GM12878 (cell line): ENCODE measurements at regions not wholly inside any gene's neighbourhood (a gene's known extent, or its start where the extent isn't known, plus 50 kb on each side); places are given as distances from the start of the nearest gene placed in this dataset.

Experiments used
- ATAC-seq: fragments of 200-7000 bp; cut with Tn5 transposase; 3 replicates; pipeline ENCODE4 v1.9.1; 2020; ENCODE audit warnings: mild to moderate bottlenecking, moderate library complexity
- BruUV-seq: library from RNA; stranded (reverse); fragments of 400-500 nt; replicated peaks from 2 replicates; lab custom pipeline; 2021; lab: Mats Ljungman, UMichigan
- CTCF ChIA-PET: fragments of 300-600 bp; sonication (Branson Sonifier 250); formaldehyde crosslinking; extraction: SDS; loops from one replicate; lab custom pipeline; 2021; ENCODE audit warnings: inconsistent platforms; lab: Yijun Ruan, JAX
- POLR2A ChIA-PET: fragments of 350-600 bp; formaldehyde crosslinking; extraction: SDS; loops from one replicate; lab custom pipeline; 2021; ENCODE audit warnings: inconsistent platforms; lab: Charles Lee
- RAD21 ChIA-PET: fragments of 300-600 bp; sonication (Branson Sonifier 250); formaldehyde crosslinking; loops from one replicate; lab custom pipeline; 2023; ENCODE audit warnings: antibody characterized with exemption; ENCODE audit not compliant: unreplicated experiment; lab: Charles Lee
- SMC1A ChIA-PET: fragments of 300-600 bp; sonication (Branson Sonifier 250); formaldehyde crosslinking; loops from one replicate; lab custom pipeline; 2023; ENCODE audit not compliant: unreplicated experiment, uncharacterized antibody; lab: Charles Lee
- DNase-seq: peaks from one replicate; pipeline ENCODE4 v3.0.0-alpha.2; 2011; ENCODE audit warnings: low read depth, low spot score
- FAIRE-seq: peaks from 3 replicates; lab custom pipeline; 2011; peaks lifted over from hg19 to GRCh38; lab: Jason Lieb, UNC
- H2AFZ ChIP-seq: 2 replicates; pipeline ENCODE4 v1.6.0; 2011; ENCODE audit warnings: low read depth, low read length, control low read depth; ENCODE audit not compliant: control insufficient read depth
- H3K27ac ChIP-seq: 2 replicates; pipeline ENCODE4 v1.5.1; 2011; ENCODE audit warnings: control low read depth; ENCODE audit not compliant: control insufficient read depth, insufficient read depth
- H3K27me3 ChIP-seq, 2 experiments: replicated peaks in 1 of 2; 2 replicates each; pipeline versions ENCODE4 v1.6.0 to v1.6.1; 2011; ENCODE audit warnings: low read length in 1 of 2; ENCODE audit not compliant: control insufficient read depth in 2 of 2, insufficient read depth in 2 of 2
- H3K36me3 ChIP-seq, 2 experiments: 2 replicates each; pipeline ENCODE4 v1.5.1; 2011; ENCODE audit warnings: low read length in 1 of 2; ENCODE audit not compliant: control insufficient read depth in 2 of 2, insufficient read depth in 2 of 2
- H3K4me1 ChIP-seq: 2 replicates; pipeline ENCODE4 v1.6.1; 2011; ENCODE audit warnings: mild to moderate bottlenecking, low read length, moderate library complexity, mixed read lengths; ENCODE audit not compliant: control insufficient read depth, insufficient read depth
- H3K4me2 ChIP-seq: 2 replicates; pipeline ENCODE4 v1.6.0; 2011; ENCODE audit warnings: control low read depth; ENCODE audit not compliant: control insufficient read depth, insufficient read depth
- H3K4me3 ChIP-seq: fragments of 200-600 bp; sonication (generic); 2 replicates; pipeline ENCODE4 v1.5.1; 2016
- H3K79me2 ChIP-seq: 2 replicates; pipeline ENCODE4 v1.6.0; 2011; ENCODE audit warnings: low read length; ENCODE audit not compliant: control insufficient read depth, insufficient read depth
- H3K9ac ChIP-seq: 2 replicates; pipeline ENCODE4 v1.8.0; 2011; ENCODE audit warnings: low read length, control low read depth, mixed read lengths; ENCODE audit not compliant: control insufficient read depth, insufficient read depth
- H3K9me3 ChIP-seq: replicated peaks from 3 replicates; pipeline ENCODE4 v1.5.1; 2011; ENCODE audit warnings: mild to moderate bottlenecking, low read length; ENCODE audit not compliant: control insufficient read depth, insufficient read depth
- H4K20me1 ChIP-seq: 2 replicates; pipeline ENCODE4 v1.6.0; 2011; ENCODE audit not compliant: control insufficient read depth, insufficient read depth
- CREM ChIP-seq: IDR thresholded peaks from 2 replicates; pipeline ENCODE4 v1.6.1; 2014; ENCODE audit warnings: antibody characterized with exemption, low read depth
- EGR1 ChIP-seq, 2 experiments: IDR thresholded peaks; 1 replicate in 1 of 2; 2 replicates in 1 of 2; pipeline ENCODE4 v1.6.1; 2011 to 2012; ENCODE audit warnings: low read depth in 2 of 2, low read length in 2 of 2, borderline replicate concordance in 1 of 2, mild to moderate bottlenecking in 1 of 2, moderate library complexity in 1 of 2
- FOXK2 ChIP-seq: fragments of 450-650 bp; IDR thresholded peaks from 2 replicates; pipeline ENCODE4 v1.6.1; 2017; ENCODE audit warnings: mild to moderate bottlenecking, moderate library complexity
- ZNF207 ChIP-seq: fragments of 450-650 bp; IDR thresholded peaks from 2 replicates; pipeline ENCODE4 v1.6.1; 2014; ENCODE audit warnings: antibody characterized with exemption, mild to moderate bottlenecking, borderline replicate concordance
- ZZZ3 ChIP-seq: IDR thresholded peaks from 2 replicates; pipeline ENCODE4 v1.6.1; 2011; ENCODE audit warnings: low read depth; ENCODE audit not compliant: control insufficient read depth, insufficient read length
- WGBS: methylation state at CpG from one replicate; pipeline ENCODE4 v1.1.6; 2016; ENCODE audit warnings: low lambda C conversion rate; ENCODE audit not compliant: insufficient replicate concordance, insufficient coverage; ENCODE audit errors: missing lambda C conversion rate; 5-methylcytosine and 5-hydroxymethylcytosine counted together
- in situ Hi-C: fragments of 300-500 bp; cut with MboI; formaldehyde crosslinking; loops from 9 replicates; pipeline ENCODE4 v1.14.3; 2018; ENCODE audit warnings: mixed read lengths
- intact Hi-C: fragments of 100-400 bp; cut with micrococcal nuclease; formaldehyde crosslinking; loops from one replicate; pipeline ENCODE4 v1.14.2; 2022; ENCODE audit not compliant: unreplicated experiment
- TF ChIP-seq, protein P1 (sequence below): fragments of 450-650 bp; formaldehyde crosslinking; IDR thresholded peaks from 2 replicates; pipeline ENCODE4 v1.4.0; 2022; ENCODE audit warnings: mild to moderate bottlenecking, moderate library complexity

DNA sequence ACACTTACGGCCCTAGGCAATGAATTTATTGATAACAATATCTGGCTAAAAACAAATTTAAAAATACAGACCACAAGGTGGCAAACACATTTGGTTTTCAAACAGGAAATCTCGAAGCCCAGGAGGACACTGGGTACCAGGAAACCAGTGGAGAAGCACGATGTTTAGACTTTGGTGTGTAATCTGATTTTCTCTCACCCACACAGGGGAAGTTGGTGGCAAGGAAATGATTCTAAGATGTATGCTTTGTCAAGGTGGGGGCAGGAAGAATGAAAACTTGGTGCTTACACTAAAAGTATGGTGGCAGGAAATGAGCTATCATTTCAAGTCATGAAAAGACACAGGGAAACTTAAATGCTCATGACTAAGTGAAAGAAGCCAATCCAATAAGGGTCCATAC is 113.2 kb upstream of the ANKRD1 start:
- FAIRE-seq (no peak), DNase-seq (no peak), ATAC-seq (no peak)
- 28% methylated on average over 3 of the region's 3 CpGs for WGBS
- intact Hi-C loops (no loop called here), in situ Hi-C loops (no loop called here)
- no TSS peak for BruUV-seq
- Histone ChIP-seq H3K27ac (no peak overlapping the region), H4K20me1 (no peaks in the 10 kb centered on the region), H3K9ac (no peak overlapping the region), H2AFZ (peak overlapping the region; percentile 44), H3K27me3 (no peaks in the 10 kb centered on the region), H3K4me2 (no peak overlapping the region), H3K4me1 (no peaks in the 10 kb centered on the region), H3K79me2 (no peaks in the 10 kb centered on the region), H3K4me3 (no peak overlapping the region), H3K36me3 (no peaks in the 10 kb centered on the region), H3K9me3 (no peaks in the 10 kb centered on the region)
- TF ChIP-seq, protein P1, sequence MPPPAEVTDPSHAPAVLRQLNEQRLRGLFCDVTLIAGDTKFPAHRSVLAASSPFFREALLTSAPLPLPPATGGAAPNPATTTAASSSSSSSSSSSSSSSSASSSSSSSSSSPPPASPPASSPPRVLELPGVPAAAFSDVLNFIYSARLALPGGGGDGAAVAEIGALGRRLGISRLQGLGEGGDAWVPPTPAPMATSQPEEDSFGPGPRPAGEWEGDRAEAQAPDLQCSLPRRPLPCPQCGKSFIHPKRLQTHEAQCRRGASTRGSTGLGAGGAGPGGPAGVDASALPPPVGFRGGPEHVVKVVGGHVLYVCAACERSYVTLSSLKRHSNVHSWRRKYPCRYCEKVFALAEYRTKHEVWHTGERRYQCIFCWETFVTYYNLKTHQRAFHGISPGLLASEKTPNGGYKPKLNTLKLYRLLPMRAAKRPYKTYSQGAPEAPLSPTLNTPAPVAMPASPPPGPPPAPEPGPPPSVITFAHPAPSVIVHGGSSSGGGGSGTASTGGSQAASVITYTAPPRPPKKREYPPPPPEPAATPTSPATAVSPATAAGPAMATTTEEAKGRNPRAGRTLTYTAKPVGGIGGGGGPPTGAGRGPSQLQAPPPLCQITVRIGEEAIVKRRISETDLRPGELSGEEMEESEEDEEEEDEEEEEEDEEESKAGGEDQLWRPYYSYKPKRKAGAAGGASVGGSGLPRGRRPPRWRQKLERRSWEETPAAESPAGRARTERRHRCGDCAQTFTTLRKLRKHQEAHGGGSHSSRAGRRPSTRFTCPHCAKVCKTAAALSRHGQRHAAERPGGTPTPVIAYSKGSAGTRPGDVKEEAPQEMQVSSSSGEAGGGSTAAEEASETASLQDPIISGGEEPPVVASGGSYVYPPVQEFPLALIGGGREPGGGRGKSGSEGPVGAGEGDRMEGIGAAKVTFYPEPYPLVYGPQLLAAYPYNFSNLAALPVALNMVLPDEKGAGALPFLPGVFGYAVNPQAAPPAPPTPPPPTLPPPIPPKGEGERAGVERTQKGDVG = no peak
- no peak for TF ChIP-seq CREM
- TF ChIP-seq ZZZ3 = no peak
- no peak for TF ChIP-seq FOXK2
- TF ChIP-seq EGR1 (IDR thresholded peaks at IDR 0.05; ENCODE audit: borderline replicate concordance in 1 of 2, low read depth in 2 of 2, low read length in 2 of 2) = no peak
- no peak for TF ChIP-seq ZNF207
- SMC1A ChIA-PET = interaction anchor here (0.7 to 1.5 kb wide), 3 partner anchors 19 to 217 kb away, joined by 3 to 5 read pairs (median 4); no protein-coding TSS in a partner anchor
- RAD21 ChIA-PET = interaction anchor here (0.6 kb wide), 1 partner anchor 25 kb away, joined by 3 read pairs; no protein-coding TSS in a partner anchor
- POLR2A ChIA-PET = no interaction called here
- CTCF ChIA-PET = interaction anchor here (0.7 to 1.3 kb wide), 3 partner anchors 27 to 216 kb away, joined by 3 to 4 read pairs (median 3); no protein-coding TSS in a partner anchor
